ENCODE measurements at regions not wholly inside any gene's neighbourhood (a gene's known extent, or its start where the extent isn't known, plus 50 kb on each side); places are given as distances from the start of the nearest gene placed in this dataset.
"Not testable (repeated sequence)": the region's sequence is repeated elsewhere in the genome, so short reads cannot be mapped to it uniquely, and the experiment has no call there.

DNA sequence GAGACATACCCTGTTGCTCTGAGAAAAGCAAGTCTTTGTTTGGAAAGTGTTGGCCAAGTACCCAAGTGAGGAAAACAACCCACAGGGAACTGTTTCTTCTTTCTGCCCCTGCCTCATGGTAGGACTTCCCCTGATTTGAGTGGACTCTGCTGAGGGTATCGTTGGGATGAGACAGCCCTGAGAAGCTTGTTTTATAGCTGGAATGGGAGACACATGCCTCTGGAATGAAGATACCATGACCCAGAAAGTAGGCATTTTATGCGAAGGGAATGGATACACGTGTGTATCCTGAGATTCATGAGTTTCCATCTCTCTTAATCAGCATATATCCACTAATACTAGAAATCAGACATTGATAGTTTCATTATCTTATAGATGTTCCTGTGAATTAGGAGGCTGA is 382.3 kb downstream of the ATP23 start:
- Mint-ChIP-seq H3K4me1 (ENCODE audit: low read depth, unreplicated experiment) (no peaks in the 10 kb centered on the region), H3K4me3 (ENCODE audit: unreplicated experiment) (no peak overlapping the region), H3K27me3 (ENCODE audit: insufficient read depth, unreplicated experiment) (no peaks in the 10 kb centered on the region), H3K27ac (ENCODE audit: unreplicated experiment) (no peak overlapping the region), H3K36me3 (ENCODE audit: insufficient read depth, unreplicated experiment) (no peaks in the 10 kb centered on the region), H3K9me3 (ENCODE audit: unreplicated experiment) (no peaks in the 10 kb centered on the region)
- H3K4me1 ChIP-seq, result no peaks in the 10 kb centered on the region
- no TSS peak for BruUV-seq (replicated peaks)
- intact Hi-C loops (cut with micrococcal nuclease; ENCODE audit: unreplicated experiment), result no loop called here
- no peaks in the 10 kb centered on the region for H3K9me3 ChIP-seq
- no peaks in the 10 kb centered on the region; the same call in 1 of the 2 replicates for H3K27me3 ChIP-seq (replicated peaks; ENCODE audit: control insufficient read depth, insufficient read depth, low read length)
- no peak for TF ChIP-seq CTCF (IDR thresholded peaks at IDR 0.05; ENCODE audit: insufficient read depth in 1 of 2, low read depth in 1 of 2, low read length in 1 of 2, severe bottlenecking in 1 of 2, unreplicated experiment in 1 of 2)
- ChIA-PET POLR2A (no interaction called here), CTCF (no interaction called here)
- DNase-seq, result no peak
- no peaks in the 10 kb centered on the region for H3K36me3 ChIP-seq (ENCODE audit: control insufficient read depth, insufficient read depth, low read length)
- H3K4me3 ChIP-seq (ENCODE audit: low read depth, low read length), result no peak overlapping the region

- Histone ChIP-seq H3K9me3 (no peaks in the 10 kb centered on the region), H3K4me1 (no peaks in the 10 kb centered on the region), H3K27me3 (replicated peaks; ENCODE audit: control insufficient read depth, insufficient read depth, low read length) (no peaks in the 10 kb centered on the region; the same call in 1 of the 2 replicates), H3K4me3 (ENCODE audit: low read depth, low read length) (no peak overlapping the region), H3K36me3 (ENCODE audit: control insufficient read depth, insufficient read depth, low read length) (no peaks in the 10 kb centered on the region)
- no peak for DNase-seq
- H3K27me3 Mint-ChIP-seq (ENCODE audit: insufficient read depth, unreplicated experiment), result no peaks in the 10 kb centered on the region
- no peaks in the 10 kb centered on the region for H3K36me3 Mint-ChIP-seq (ENCODE audit: insufficient read depth, unreplicated experiment)
- H3K4me3 Mint-ChIP-seq (ENCODE audit: unreplicated experiment), result no peak overlapping the region
- no TSS peak for BruUV-seq (replicated peaks)
- no peaks in the 10 kb centered on the region for H3K9me3 Mint-ChIP-seq (ENCODE audit: unreplicated experiment)
- H3K4me1 Mint-ChIP-seq (ENCODE audit: low read depth, unreplicated experiment), result no peaks in the 10 kb centered on the region
- ChIA-PET CTCF (no interaction called here), POLR2A (no interaction called here)
- TF ChIP-seq CTCF (IDR thresholded peaks at IDR 0.05; ENCODE audit: insufficient read depth in 1 of 2, low read depth in 1 of 2, low read length in 1 of 2, severe bottlenecking in 1 of 2, unreplicated experiment in 1 of 2), result no peak
- intact Hi-C loops (cut with micrococcal nuclease; ENCODE audit: unreplicated experiment), result no loop called here
- no peak overlapping the region for H3K27ac Mint-ChIP-seq (ENCODE audit: unreplicated experiment)
Measured at GRCh38 chr12:58325561-58325960, 384.2 kb downstream of the ATP23 start.

DNA sequence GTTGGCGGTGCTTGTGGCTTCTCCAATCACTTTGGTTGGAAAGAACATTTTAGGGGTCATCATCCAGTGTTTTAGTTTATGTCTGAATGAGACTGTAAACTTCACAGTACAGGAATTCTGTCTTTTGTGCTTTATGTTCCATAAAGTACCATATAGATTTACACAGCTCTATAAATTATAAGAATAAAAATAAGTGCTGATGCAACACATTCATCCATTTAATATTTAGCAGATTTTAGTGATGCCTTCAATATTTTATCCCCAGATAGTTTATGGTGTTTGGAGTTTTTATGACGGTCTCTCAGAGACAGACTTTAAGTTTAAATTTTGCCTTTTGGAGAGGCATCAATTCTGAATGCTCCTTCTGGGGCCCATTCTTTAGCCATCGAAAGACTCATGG is 385.2 kb downstream of the ATP23 start:
- intact Hi-C loops (cut with micrococcal nuclease; ENCODE audit: unreplicated experiment), result no loop called here
- Mint-ChIP-seq H3K4me3 (ENCODE audit: unreplicated experiment) (no peak overlapping the region), H3K9me3 (ENCODE audit: unreplicated experiment) (no peaks in the 10 kb centered on the region), H3K27ac (ENCODE audit: unreplicated experiment) (no peak overlapping the region), H3K27me3 (ENCODE audit: insufficient read depth, unreplicated experiment) (no peaks in the 10 kb centered on the region), H3K4me1 (ENCODE audit: low read depth, unreplicated experiment) (no peaks in the 10 kb centered on the region), H3K36me3 (ENCODE audit: insufficient read depth, unreplicated experiment) (no peaks in the 10 kb centered on the region)
- no peak for TF ChIP-seq CTCF (IDR thresholded peaks at IDR 0.05; ENCODE audit: insufficient read depth in 1 of 2, low read depth in 1 of 2, low read length in 1 of 2, severe bottlenecking in 1 of 2, unreplicated experiment in 1 of 2)
- BruUV-seq (replicated peaks), result no TSS peak
- no peak for DNase-seq
- Histone ChIP-seq H3K27me3 (replicated peaks; ENCODE audit: control insufficient read depth, insufficient read depth, low read length) (no peaks in the 10 kb centered on the region; the same call in 1 of the 2 replicates), H3K4me3 (ENCODE audit: low read depth, low read length) (no peak overlapping the region), H3K9me3 (no peaks in the 10 kb centered on the region), H3K36me3 (ENCODE audit: control insufficient read depth, insufficient read depth, low read length) (no peaks in the 10 kb centered on the region), H3K4me1 (no peaks in the 10 kb centered on the region)
- ChIA-PET CTCF (no interaction called here), POLR2A (no interaction called here)

- H3K4me1 Mint-ChIP-seq (ENCODE audit: low read depth, unreplicated experiment); intact Hi-C loops (cut with micrococcal nuclease; ENCODE audit: unreplicated experiment); H3K36me3 Mint-ChIP-seq (ENCODE audit: insufficient read depth, unreplicated experiment); H3K4me3 Mint-ChIP-seq (ENCODE audit: unreplicated experiment); H3K27me3 ChIP-seq (replicated peaks; ENCODE audit: control insufficient read depth, insufficient read depth, low read length); H3K9me3 ChIP-seq; H3K27me3 Mint-ChIP-seq (ENCODE audit: insufficient read depth, unreplicated experiment); H3K36me3 ChIP-seq (ENCODE audit: control insufficient read depth, insufficient read depth, low read length); DNase-seq; H3K4me3 ChIP-seq (ENCODE audit: low read depth, low read length); CTCF ChIA-PET; BruUV-seq (replicated peaks): not testable (repeated sequence)
- Mint-ChIP-seq H3K9me3 (ENCODE audit: unreplicated experiment) (peaks cover 32% of the 10 kb centered on the region), H3K27ac (ENCODE audit: unreplicated experiment) (peak overlapping the region; percentile 76)
- peaks cover 11% of the 10 kb centered on the region for H3K4me1 ChIP-seq
- POLR2A ChIA-PET, result interaction anchor here (0.6 kb wide), 2 partner anchors 77 to 456 kb away, joined by 4 read pairs; no protein-coding TSS in a partner anchor
Measured at GRCh38 chr12:58336581-58337242, 395.3 kb downstream of the ATP23 start.

DNA sequence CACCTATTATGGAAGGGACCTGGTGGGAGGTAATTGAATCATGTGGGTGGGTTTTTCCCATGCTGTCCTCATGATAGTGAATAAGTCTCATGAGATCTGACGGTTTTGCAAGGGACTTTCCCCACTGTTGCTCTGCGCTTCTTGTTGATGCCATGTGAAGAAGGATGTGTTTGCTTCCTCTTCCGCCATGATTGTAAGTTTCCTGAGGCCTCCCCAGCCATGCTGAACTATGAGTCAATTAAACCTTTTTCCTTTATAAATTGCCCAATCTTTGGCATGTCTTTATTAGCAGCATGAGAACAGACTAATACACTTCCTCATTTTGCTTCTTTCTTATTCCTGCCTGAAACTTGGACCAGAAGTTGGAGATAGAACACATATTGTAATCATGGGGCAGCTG is 396.2 kb downstream of the ATP23 start:
- H3K4me1 Mint-ChIP-seq (ENCODE audit: low read depth, unreplicated experiment); H3K4me3 Mint-ChIP-seq (ENCODE audit: unreplicated experiment); H3K4me3 ChIP-seq (ENCODE audit: low read depth, low read length); H3K9me3 ChIP-seq; intact Hi-C loops (cut with micrococcal nuclease; ENCODE audit: unreplicated experiment); H3K27me3 Mint-ChIP-seq (ENCODE audit: insufficient read depth, unreplicated experiment); CTCF ChIA-PET; H3K36me3 Mint-ChIP-seq (ENCODE audit: insufficient read depth, unreplicated experiment); H3K36me3 ChIP-seq (ENCODE audit: control insufficient read depth, insufficient read depth, low read length); DNase-seq; BruUV-seq (replicated peaks); H3K27me3 ChIP-seq (replicated peaks; ENCODE audit: control insufficient read depth, insufficient read depth, low read length): not testable (repeated sequence)
- Mint-ChIP-seq H3K27ac (ENCODE audit: unreplicated experiment) (peak overlapping the region; percentile 76), H3K9me3 (ENCODE audit: unreplicated experiment) (peaks cover 32% of the 10 kb centered on the region)
- POLR2A ChIA-PET, result interaction anchor here (0.6 kb wide), 1 partner anchor 76 kb away, joined by 4 read pairs; no protein-coding TSS in a partner anchor
- peaks cover 11% of the 10 kb centered on the region for H3K4me1 ChIP-seq
